ENCODE measurements at regions not wholly inside any gene's neighbourhood (a gene's known extent, or its start where the extent isn't known, plus 50 kb on each side); places are given as distances from the start of the nearest gene placed in this dataset.

DNA sequence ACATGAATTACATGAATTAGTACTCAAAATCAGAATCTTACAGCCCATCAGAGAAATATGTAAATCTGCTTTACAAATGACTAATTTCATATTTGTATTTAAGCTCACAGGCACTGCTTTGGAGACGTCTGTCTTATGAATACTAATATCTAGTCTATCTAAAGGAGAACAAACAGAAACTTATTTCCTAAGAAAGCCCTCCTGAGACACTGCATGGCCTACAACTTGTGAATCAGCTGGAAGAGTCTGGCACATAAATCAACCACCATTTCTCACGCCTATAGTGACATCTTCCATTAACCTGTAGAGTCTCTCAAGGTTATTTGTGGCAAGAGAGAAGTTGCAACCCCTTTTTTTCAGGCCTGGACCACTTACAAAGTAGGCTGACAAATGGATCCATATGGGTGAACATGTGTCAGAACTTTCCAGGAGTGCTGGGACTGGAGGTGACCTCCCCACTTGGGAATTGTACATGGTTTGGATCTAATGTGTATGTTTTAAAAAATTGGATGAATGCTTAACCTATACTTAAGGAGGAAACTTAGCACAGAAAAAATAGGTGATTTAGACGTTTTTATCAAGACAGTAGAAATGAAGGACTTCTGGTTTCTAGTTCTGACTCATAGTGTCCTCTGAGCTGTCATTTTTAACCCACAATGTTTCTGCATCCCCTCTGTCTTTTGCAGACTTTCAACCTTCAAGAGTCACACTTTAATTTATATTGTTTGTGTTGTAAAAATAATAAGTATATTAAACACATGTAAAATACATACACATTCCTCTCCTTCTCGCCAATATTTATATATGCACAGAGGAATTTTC is 83.2 kb upstream of the ARHGAP24 start:
- no peaks in the 10 kb centered on the region for H3K27me3 Mint-ChIP-seq (ENCODE audit: low read depth)
- no peak overlapping the region for H3K4me3 Mint-ChIP-seq
- no peaks in the 10 kb centered on the region for H3K4me1 Mint-ChIP-seq (ENCODE audit: low read depth)
- no peaks in the 10 kb centered on the region for H3K9me3 Mint-ChIP-seq
- H3K27ac Mint-ChIP-seq, result no peak overlapping the region
- H3K36me3 Mint-ChIP-seq (ENCODE audit: low read depth), result no peaks in the 10 kb centered on the region

DNA sequence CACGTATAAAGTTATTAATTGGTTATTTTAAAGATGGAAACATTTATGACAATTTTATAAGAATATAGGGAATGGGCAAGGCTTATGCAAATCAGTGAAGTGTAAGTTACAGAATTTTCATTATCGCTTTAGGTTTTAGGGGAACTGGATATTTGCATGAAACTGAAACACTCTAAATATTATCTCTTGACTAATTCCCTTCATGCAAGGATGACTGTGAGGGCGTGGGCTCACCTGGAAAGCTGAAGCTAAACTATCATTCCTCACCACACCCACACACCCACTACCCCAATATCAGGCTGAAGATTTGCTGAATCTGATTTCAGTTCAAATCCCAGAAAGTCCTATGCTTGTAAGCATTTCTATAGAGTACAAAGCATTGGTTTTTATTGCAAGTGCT is 81.7 kb upstream of the ARHGAP24 start:
- Mint-ChIP-seq H3K9me3 (no peaks in the 10 kb centered on the region), H3K4me3 (no peak overlapping the region), H3K4me1 (ENCODE audit: low read depth) (no peaks in the 10 kb centered on the region), H3K36me3 (ENCODE audit: low read depth) (no peaks in the 10 kb centered on the region), H3K27me3 (ENCODE audit: low read depth) (no peaks in the 10 kb centered on the region), H3K27ac (no peak overlapping the region)

DNA sequence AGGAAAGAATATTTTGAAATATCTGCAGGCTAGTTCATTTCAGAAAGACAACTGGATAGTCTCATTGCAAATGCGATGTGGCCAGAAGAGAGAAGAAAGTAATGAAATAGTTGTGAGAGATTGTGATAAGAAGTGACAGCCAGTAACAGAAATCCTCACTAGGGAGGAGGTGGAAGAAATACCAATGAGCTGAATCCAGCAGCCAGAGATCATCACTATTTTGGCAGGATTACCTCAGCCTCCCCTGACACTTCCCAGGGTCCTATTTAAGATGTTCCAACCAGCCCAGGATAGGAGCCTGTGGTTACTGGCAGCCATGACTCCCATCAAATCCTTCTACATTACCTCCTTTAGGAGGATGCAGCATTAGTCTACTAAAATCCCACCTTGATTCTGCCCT is 76.7 kb upstream of the ARHGAP24 start:
- H3K4me3 Mint-ChIP-seq, result no peak overlapping the region
- H3K9me3 Mint-ChIP-seq, result no peaks in the 10 kb centered on the region
- no peaks in the 10 kb centered on the region for H3K36me3 Mint-ChIP-seq (ENCODE audit: low read depth)
- H3K4me1 Mint-ChIP-seq (ENCODE audit: low read depth), result no peaks in the 10 kb centered on the region
- H3K27ac Mint-ChIP-seq, result peak overlapping the region; percentile 5
- no peaks in the 10 kb centered on the region for H3K27me3 Mint-ChIP-seq (ENCODE audit: low read depth)

DNA sequence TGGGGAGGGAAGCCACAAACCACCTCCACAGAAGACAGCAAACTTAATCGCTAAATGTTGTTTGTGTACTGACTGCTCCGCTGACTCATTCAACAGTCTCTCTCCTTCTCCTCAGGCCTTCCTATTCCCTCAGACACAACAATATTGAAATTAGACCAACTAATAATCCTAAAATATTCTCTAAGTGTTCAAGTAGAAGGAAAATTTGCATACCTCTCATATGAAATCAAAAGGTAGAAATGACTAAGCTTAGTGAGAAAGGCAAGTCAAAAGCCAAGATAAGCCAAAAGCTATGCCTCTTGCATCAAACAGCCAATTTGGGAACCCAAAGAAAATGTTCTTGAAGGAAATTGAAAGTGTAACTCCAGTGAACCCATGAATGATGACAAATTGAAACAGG is 75.7 kb upstream of the ARHGAP24 start:
- no peak overlapping the region for H3K4me3 Mint-ChIP-seq
- H3K4me1 Mint-ChIP-seq (ENCODE audit: low read depth), result no peaks in the 10 kb centered on the region
- no peaks in the 10 kb centered on the region for H3K36me3 Mint-ChIP-seq (ENCODE audit: low read depth)
- H3K27me3 Mint-ChIP-seq (ENCODE audit: low read depth), result no peaks in the 10 kb centered on the region
- no peak overlapping the region for H3K27ac Mint-ChIP-seq
- no peaks in the 10 kb centered on the region for H3K9me3 Mint-ChIP-seq

DNA sequence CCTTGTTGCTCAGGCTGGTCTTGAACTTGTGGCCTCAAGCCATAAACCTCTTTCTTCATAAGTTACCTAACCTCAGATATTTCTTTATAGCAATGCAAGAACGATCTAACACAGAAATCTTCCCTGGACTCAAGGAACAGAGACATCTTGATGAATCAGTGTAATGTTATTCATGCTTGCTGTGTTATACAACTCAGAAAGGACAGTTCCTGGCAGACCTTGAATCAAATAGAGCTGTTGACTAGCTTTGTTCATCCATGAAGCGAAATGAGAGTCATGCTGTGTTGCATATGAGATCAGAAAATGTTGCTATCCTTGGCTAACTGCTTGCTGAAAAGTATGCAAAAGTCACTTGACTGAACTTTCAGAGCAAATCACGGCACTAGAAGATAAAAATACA is 72.6 kb upstream of the ARHGAP24 start:
- Mint-ChIP-seq H3K4me1 (ENCODE audit: low read depth) (no peaks in the 10 kb centered on the region), H3K27me3 (ENCODE audit: low read depth) (no peaks in the 10 kb centered on the region), H3K36me3 (ENCODE audit: low read depth) (no peaks in the 10 kb centered on the region), H3K4me3 (no peak overlapping the region), H3K9me3 (no peaks in the 10 kb centered on the region), H3K27ac (no peak overlapping the region)

DNA sequence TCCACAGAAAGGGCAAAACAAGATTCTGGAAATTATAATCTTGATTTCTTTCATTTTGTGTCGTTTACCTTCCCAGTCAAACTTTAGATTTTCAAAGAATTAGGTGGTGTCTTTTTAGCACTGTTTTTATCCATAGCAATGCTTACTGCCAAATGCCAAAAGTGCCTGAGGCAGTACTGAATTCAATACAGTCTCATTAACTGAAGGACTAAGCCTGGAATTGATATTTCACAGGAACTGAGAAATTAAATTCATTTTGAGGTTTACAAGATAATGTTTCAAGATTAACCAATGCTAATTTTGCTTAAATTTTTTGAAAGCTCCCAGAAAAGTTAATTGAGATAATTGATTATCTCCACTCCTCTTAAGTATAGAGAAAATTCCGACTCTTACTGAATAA is 68.8 kb upstream of the ARHGAP24 start:
- Mint-ChIP-seq H3K27me3 (ENCODE audit: low read depth) (no peaks in the 10 kb centered on the region), H3K9me3 (no peaks in the 10 kb centered on the region), H3K4me3 (no peak overlapping the region), H3K36me3 (ENCODE audit: low read depth) (no peaks in the 10 kb centered on the region), H3K27ac (no peak overlapping the region), H3K4me1 (ENCODE audit: low read depth) (no peaks in the 10 kb centered on the region)

DNA sequence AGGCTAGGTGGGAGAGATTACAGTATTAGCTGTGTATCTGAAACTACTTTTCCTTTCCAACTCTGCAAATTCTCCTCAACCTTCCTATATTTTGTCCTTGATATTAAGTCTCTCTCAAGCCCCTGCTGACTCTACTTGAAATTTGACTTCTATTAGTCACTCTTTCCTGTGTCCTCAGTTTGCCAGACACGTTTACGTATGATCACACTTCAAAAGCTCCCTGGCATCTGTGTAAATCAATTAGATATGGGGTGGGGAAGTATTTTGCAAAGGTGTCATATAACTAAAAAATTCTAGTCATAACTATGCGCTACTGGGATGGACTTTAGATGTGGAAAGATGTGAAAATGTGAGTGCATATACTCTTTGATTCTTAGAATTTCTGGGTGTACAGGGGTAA is 67.4 kb upstream of the ARHGAP24 start:
- no peaks in the 10 kb centered on the region for H3K9me3 Mint-ChIP-seq
- no peaks in the 10 kb centered on the region for H3K4me1 Mint-ChIP-seq (ENCODE audit: low read depth)
- no peak overlapping the region for H3K27ac Mint-ChIP-seq
- no peaks in the 10 kb centered on the region for H3K36me3 Mint-ChIP-seq (ENCODE audit: low read depth)
- no peaks in the 10 kb centered on the region for H3K27me3 Mint-ChIP-seq (ENCODE audit: low read depth)
- H3K4me3 Mint-ChIP-seq, result no peak overlapping the region

DNA sequence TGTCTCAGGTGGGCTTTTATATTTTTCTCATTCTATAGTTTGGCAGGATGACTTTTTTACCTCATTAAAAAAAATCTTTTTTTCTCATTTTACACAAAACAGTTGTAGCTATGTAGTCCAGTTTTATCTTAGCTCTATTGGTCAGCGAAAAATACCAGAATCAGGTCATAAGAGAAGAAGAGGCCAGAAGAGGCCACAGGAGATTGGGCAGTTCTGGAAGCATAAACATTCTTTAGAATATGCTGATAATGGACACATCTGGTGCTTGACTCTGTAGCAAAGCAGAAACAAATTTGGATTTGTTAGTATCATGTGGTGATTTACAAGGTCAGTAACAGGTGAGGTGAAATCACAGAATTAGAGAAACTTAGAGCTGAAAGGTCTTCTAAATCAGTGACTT is 66.6 kb upstream of the ARHGAP24 start:
- H3K27ac Mint-ChIP-seq, result no peak overlapping the region
- no peaks in the 10 kb centered on the region for H3K27me3 Mint-ChIP-seq (ENCODE audit: low read depth)

DNA sequence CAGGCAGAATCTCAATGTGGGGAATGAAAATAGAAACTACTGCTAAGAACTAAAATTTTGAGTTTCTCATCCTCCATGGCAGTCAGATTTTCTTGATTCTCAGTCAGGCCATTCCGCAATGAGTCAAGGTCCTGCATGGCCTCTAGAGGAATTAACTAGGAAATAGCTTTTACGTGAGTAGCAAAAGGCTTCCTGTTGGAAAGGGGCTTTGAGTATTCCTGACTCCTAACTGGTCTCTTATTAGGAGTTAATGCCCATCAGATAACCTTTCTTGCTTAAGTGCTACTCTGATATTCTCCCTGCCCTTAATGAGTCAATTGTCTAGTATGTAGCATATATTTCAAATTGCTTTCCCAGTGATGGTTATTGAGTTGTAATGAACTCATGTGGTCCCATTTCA is 65.7 kb upstream of the ARHGAP24 start:
- Mint-ChIP-seq H3K27ac (no peak overlapping the region), H3K4me1 (ENCODE audit: low read depth) (no peaks in the 10 kb centered on the region), H3K4me3 (no peak overlapping the region), H3K36me3 (ENCODE audit: low read depth) (no peaks in the 10 kb centered on the region), H3K9me3 (no peaks in the 10 kb centered on the region), H3K27me3 (ENCODE audit: low read depth) (no peaks in the 10 kb centered on the region)

More for the DNA sequence above, 66.6 kb upstream of the ARHGAP24 start:
- Mint-ChIP-seq H3K9me3 (no peaks in the 10 kb centered on the region), H3K36me3 (ENCODE audit: low read depth) (no peaks in the 10 kb centered on the region), H3K4me3 (no peak overlapping the region), H3K4me1 (ENCODE audit: low read depth) (no peaks in the 10 kb centered on the region)

DNA sequence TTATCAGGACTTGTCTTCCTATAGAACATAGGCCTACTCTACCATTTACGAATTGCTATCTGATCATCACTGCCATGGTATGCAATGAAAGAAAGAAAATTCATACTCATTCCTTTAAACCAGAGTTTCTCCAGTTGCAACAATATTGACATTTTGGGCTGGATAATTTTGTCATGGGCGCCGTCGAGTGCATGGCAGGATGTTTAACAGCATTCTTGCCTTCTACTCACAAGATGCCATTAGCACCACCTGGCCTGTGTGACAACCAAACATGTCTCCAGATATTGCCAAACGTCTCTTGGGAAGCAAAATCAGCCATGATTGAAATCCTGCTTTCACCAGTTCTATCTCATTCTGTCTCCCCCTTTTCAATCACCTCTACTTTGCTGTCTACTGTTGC is 63.6 kb upstream of the ARHGAP24 start:
- Mint-ChIP-seq H3K27me3 (ENCODE audit: low read depth) (no peaks in the 10 kb centered on the region), H3K36me3 (ENCODE audit: low read depth) (no peaks in the 10 kb centered on the region)

DNA sequence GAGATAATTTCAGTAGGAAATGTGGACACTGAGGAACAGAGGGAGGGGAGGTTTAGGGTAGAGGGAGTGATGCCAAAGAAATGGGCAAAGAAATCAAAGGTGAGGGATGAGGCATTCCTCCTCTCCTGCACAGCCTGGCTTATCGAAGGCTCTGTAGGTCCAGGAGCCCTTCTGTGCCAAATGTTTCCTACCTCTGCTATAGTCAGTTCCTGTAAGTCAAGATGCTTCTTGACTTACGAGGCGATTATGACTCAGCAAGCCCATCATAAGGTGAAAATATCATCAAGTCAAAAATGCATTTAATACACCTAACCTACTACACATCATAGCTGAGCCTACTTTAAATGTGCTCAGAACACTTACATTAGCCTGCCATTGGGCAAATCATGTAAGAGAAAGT is 60.0 kb upstream of the ARHGAP24 start:
- Mint-ChIP-seq H3K9me3 (no peaks in the 10 kb centered on the region), H3K4me3 (no peak overlapping the region), H3K36me3 (ENCODE audit: low read depth) (no peaks in the 10 kb centered on the region), H3K27ac (no peak overlapping the region), H3K27me3 (ENCODE audit: low read depth) (no peaks in the 10 kb centered on the region), H3K4me1 (ENCODE audit: low read depth) (no peaks in the 10 kb centered on the region)

More for the DNA sequence above, 63.6 kb upstream of the ARHGAP24 start:
- Mint-ChIP-seq H3K27ac (no peak overlapping the region), H3K4me3 (no peak overlapping the region), H3K4me1 (ENCODE audit: low read depth) (no peaks in the 10 kb centered on the region), H3K9me3 (no peaks in the 10 kb centered on the region)

DNA sequence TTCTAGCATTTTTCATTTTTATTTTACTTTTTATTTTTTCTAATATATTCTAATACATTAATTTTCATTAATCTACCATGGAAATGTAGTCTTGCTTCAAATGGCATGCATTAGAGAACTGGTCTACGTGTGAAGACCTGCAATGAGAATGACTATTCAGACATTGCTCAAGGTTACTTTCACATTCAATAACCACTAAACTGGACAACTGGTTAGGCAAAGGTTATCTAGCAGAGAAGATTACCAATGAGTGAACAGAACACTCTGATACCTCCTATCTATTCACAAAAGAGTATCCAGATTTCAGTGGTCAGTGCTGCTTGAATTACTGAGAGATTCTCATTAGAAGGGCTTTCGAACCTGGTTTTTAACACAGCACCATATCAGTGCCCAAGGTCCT is 58.9 kb upstream of the ARHGAP24 start:
- no peak overlapping the region for H3K4me3 Mint-ChIP-seq

DNA sequence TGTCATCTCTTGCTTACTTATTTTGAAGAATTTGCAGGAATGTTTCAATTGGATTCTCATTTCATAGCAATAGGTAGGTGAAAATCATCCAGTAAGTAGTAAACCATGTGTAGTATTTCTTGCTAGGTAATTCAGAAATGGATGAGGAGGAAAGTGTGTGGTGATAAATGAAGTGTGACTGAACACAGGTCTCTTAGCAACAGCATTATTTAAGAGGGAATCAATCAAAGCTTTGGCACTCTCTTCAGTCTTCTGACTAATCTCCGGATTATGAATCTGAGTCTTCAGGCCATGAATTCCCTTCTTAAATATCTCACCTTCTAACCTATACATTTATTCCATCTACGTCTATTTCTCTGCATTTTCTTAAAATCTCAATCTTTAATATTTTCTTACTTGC is 55.8 kb upstream of the ARHGAP24 start:
- Mint-ChIP-seq H3K27me3 (ENCODE audit: low read depth) (no peaks in the 10 kb centered on the region), H3K4me1 (ENCODE audit: low read depth) (no peaks in the 10 kb centered on the region), H3K9me3 (no peaks in the 10 kb centered on the region), H3K4me3 (no peak overlapping the region), H3K36me3 (ENCODE audit: low read depth) (no peaks in the 10 kb centered on the region), H3K27ac (no peak overlapping the region)

More for the DNA sequence above, 58.9 kb upstream of the ARHGAP24 start:
- Mint-ChIP-seq H3K27ac (no peak overlapping the region), H3K4me1 (ENCODE audit: low read depth) (no peaks in the 10 kb centered on the region), H3K27me3 (ENCODE audit: low read depth) (no peaks in the 10 kb centered on the region), H3K36me3 (ENCODE audit: low read depth) (no peaks in the 10 kb centered on the region), H3K9me3 (no peaks in the 10 kb centered on the region)

DNA sequence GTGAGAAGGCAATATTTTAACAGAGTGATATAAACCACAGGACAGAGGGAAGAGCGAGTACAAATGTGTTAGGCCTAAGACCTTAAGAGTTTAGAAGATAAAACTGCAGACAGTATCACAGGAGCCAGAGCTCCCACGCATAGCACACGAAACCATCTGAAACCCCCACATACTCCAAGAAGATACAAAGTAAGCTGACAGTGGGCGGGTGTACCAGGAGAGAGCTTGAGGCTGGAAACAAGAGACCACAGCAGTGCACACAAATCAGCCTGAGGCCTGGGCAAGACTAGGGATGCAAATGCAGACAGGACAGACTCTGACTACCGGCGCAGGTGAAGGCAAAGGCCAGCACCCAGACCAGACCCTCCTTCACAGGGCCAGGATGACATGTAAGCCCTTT is 54.1 kb upstream of the ARHGAP24 start:
- no peaks in the 10 kb centered on the region for H3K27me3 Mint-ChIP-seq (ENCODE audit: low read depth)
- H3K27ac Mint-ChIP-seq, result no peak overlapping the region
- H3K4me3 Mint-ChIP-seq, result no peak overlapping the region
- no peaks in the 10 kb centered on the region for H3K9me3 Mint-ChIP-seq
- no peaks in the 10 kb centered on the region for H3K36me3 Mint-ChIP-seq (ENCODE audit: low read depth)
- no peaks in the 10 kb centered on the region for H3K4me1 Mint-ChIP-seq (ENCODE audit: low read depth)

DNA sequence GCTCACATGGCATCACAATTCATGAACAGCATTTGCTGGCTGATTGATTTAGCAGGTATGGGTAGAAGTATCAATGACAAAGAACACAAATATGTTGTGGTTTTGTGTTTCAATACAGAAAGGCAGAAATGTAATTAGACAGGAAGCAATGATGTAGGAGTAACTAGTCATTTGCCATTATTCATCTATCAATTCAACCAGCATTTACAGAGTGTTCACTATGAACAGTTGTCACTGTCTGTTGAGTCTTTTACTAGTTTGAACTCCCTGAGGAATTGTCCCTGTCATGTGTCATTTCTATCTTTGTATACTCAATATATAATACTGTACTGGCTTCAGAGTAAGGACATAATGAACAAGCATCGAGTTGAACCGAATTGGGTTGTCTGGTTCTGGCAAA is 51.5 kb upstream of the ARHGAP24 start:
- H3K27me3 Mint-ChIP-seq (ENCODE audit: low read depth), result no peaks in the 10 kb centered on the region

More for the DNA sequence above, 51.5 kb upstream of the ARHGAP24 start:
- H3K9me3 Mint-ChIP-seq, result no peaks in the 10 kb centered on the region
- no peaks in the 10 kb centered on the region for H3K4me1 Mint-ChIP-seq (ENCODE audit: low read depth)
- no peak overlapping the region for H3K4me3 Mint-ChIP-seq
- no peaks in the 10 kb centered on the region for H3K36me3 Mint-ChIP-seq (ENCODE audit: low read depth)
- no peak overlapping the region for H3K27ac Mint-ChIP-seq
